NB4 (cell line): ENCODE measurements at regions not wholly inside any gene's neighbourhood (a gene's known extent, or its start where the extent isn't known, plus 50 kb on each side); places are given as distances from the start of the nearest gene placed in this dataset.

ENCODE experiments used
- DNase-seq: peaks from one replicate; pipeline ENCODE4 v3.0.0; 2010; ENCODE audit warnings: low read depth
- H3K4me3 ChIP-seq: one replicate; pipeline ENCODE4 v1.5.1; 2011; ENCODE audit warnings: mild to moderate bottlenecking, low read depth, low read length, moderate library complexity
- MYC ChIP-seq: IDR thresholded peaks from 2 replicates; pipeline ENCODE4 v1.6.1; 2011; ENCODE audit warnings: low read depth, low read length
- POLR2A ChIP-seq: IDR thresholded peaks from 2 replicates; pipeline ENCODE4 v1.6.1; 2011; ENCODE audit warnings: mild to moderate bottlenecking; ENCODE audit not compliant: insufficient read length; ENCODE audit errors: extremely low read depth
- TF ChIP-seq, protein P1 (sequence below): IDR thresholded peaks from one replicate; pipeline ENCODE4 v1.5.1; 2012; ENCODE audit warnings: low read depth, low read length
- TF ChIP-seq, protein P2 (sequence below): IDR thresholded peaks from 2 replicates; pipeline ENCODE4 v1.6.1; 2011; ENCODE audit warnings: low read depth, low read length

DNA sequence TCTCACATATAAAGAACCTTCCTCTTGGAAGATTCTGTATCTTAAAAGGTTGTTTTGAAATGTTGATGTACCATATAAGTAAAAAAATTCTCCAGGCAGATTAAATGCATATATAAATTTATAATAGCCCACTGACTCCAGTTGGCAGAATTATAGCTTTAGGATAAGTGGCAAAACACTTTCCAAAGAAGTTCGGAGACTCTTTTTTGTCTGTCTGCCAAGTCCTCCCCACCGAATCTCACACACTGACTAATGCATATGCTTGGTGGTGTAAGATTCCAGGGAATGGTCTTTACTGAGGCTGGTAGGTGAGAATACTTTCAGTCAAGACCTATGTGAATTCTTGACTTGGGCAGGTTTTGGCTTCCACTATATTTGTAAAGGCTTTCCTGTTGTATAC, 724.3 kb upstream of the CXADR start:
- no peak for DNase-seq

DNA sequence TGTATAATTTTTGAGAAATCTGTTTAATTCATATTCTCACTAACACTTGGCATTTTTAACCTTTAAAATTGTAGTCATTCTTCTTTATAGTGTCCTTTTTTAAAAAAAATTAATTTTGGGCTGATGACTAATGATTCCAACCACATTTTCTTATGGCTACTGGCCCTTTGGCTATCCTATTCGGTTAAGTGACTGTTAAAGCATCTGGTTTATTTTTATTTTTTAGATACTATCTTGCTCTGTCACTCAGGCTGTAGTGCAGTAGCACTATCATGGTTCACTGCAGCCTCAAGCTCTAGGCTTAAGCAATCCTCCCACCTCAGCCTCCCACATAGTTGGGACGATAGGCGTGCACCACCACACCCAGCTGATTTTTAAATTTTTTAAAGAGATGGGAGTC, 723.2 kb upstream of the CXADR start:
- no peak for DNase-seq
- TF ChIP-seq, protein P1, sequence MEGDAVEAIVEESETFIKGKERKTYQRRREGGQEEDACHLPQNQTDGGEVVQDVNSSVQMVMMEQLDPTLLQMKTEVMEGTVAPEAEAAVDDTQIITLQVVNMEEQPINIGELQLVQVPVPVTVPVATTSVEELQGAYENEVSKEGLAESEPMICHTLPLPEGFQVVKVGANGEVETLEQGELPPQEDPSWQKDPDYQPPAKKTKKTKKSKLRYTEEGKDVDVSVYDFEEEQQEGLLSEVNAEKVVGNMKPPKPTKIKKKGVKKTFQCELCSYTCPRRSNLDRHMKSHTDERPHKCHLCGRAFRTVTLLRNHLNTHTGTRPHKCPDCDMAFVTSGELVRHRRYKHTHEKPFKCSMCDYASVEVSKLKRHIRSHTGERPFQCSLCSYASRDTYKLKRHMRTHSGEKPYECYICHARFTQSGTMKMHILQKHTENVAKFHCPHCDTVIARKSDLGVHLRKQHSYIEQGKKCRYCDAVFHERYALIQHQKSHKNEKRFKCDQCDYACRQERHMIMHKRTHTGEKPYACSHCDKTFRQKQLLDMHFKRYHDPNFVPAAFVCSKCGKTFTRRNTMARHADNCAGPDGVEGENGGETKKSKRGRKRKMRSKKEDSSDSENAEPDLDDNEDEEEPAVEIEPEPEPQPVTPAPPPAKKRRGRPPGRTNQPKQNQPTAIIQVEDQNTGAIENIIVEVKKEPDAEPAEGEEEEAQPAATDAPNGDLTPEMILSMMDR: no peak
- no peak for TF ChIP-seq POLR2A
- no peak for TF ChIP-seq MYC
- TF ChIP-seq, protein P2, sequence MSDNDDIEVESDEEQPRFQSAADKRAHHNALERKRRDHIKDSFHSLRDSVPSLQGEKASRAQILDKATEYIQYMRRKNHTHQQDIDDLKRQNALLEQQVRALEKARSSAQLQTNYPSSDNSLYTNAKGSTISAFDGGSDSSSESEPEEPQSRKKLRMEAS: no peak
- H3K4me3 ChIP-seq: no peak overlapping the region

More for the DNA sequence above, 724.3 kb upstream of the CXADR start:
- TF ChIP-seq, protein P1: no peak
- TF ChIP-seq, protein P2: no peak
- TF ChIP-seq MYC: no peak
- TF ChIP-seq POLR2A: no peak
- H3K4me3 ChIP-seq: no peak overlapping the region

DNA sequence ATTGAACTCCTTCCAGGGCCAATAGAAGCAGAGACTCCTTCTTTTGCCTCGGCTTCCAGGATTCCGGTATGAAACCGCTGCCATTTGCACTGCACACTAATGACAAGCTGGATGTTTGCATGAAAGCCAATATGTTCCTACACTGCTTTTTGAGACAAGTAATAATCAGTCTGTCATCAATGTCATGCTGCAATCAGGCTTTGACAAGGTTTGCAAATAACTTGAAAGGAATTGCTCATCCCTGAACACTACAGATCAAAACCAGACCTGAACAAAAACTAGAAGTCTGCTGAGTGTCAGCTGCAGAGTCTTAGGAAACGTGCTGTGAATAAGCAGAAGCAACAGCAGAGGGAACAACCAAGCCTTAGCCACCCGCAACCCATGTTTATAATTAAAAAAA, 720.7 kb upstream of the CXADR start:
- TF ChIP-seq POLR2A: no peak
- TF ChIP-seq, protein P1: no peak
- no peak for TF ChIP-seq MYC
- TF ChIP-seq, protein P2: no peak
- H3K4me3 ChIP-seq: no peak overlapping the region
- no peak for DNase-seq

DNA sequence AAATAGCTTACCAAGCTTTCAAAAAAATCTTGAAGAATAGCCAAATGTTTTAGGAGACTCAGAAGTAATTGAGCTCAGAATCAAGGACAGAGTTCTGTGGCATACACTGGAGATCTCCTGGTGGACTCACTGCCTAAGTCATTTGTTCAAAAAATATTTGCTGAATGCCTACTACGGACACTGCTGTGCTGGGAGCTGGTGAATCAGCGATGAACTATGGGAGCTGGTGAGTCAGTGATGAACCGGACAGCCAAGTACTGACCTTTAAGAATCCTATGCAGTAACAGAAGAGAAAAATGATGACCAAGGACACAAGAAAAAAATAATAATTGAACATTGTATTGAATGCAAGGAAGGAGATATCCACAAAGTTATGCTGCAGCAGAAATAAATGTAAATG, 717.9 kb upstream of the CXADR start:
- H3K4me3 ChIP-seq: no peak overlapping the region
- TF ChIP-seq, protein P1: no peak
- no peak for TF ChIP-seq POLR2A
- TF ChIP-seq, protein P2: no peak
- TF ChIP-seq MYC: no peak
- DNase-seq: no peak

DNA sequence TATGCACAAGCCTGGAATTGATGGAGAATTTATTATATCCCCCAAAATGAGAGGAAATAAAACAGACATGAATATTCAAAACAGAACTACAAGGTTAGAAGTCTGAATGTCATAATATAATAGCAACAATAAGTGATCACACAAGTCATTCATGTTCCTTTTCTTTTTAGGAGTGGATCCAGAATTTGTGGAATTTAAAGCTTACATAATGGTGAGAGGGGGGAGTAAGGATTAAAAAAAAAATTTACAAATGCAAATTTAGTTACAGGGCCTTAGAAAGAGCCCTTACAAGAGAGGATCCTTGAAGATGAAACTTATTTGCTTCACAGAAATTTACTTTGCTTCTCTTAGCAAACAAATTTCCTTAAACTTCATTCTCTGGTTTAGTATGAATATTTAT, 716.1 kb upstream of the CXADR start:
- no peak overlapping the region for H3K4me3 ChIP-seq
- DNase-seq: no peak
- no peak for TF ChIP-seq POLR2A
- no peak for TF ChIP-seq MYC
- TF ChIP-seq, protein P2: no peak
- TF ChIP-seq, protein P1: no peak

DNA sequence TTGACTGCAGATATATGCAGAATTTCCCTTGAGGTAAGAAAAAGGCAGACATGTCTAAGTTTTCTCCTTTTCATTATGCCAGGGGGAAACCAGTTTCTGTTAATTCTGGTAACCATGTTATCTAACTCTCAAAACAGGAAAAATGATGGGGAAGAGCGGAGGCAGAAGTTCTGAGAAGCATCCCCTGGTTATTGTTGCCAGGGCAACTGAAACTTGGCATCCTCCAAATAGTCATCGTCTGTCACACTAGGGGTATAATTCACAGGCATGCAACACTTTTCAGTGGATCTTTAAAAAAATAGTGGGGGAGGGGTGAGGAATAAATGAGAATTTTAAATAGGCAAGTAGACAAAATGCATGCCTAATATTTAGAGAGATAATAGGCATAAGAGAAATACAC, 715.3 kb upstream of the CXADR start:
- TF ChIP-seq MYC (no peak), POLR2A (no peak)
- TF ChIP-seq, protein P1: no peak
- TF ChIP-seq, protein P2: no peak
- no peak for DNase-seq
- no peak overlapping the region for H3K4me3 ChIP-seq
